DND-41 (cell line): ENCODE measurements at regions not wholly inside any gene's neighbourhood (a gene's known extent, or its start where the extent isn't known, plus 50 kb on each side); places are given as distances from the start of the nearest gene placed in this dataset.

Experiments used
- EZH2 ChIP-seq: IDR thresholded peaks from 3 replicates; pipeline ENCODE4 v1.6.1; 2012; ENCODE audit warnings: borderline replicate concordance, low read depth, mild to moderate bottlenecking, moderate library complexity, low read length, inconsistent platforms; ENCODE audit not compliant: severe bottlenecking
- TF ChIP-seq, protein P1 (sequence below): IDR thresholded peaks from 2 replicates; pipeline ENCODE4 v1.5.1; 2012; ENCODE audit warnings: borderline replicate concordance, low read length, moderate library complexity, mild to moderate bottlenecking; ENCODE audit not compliant: poor library complexity, severe bottlenecking; ENCODE audit errors: extremely low read depth

- no peak for TF ChIP-seq EZH2
- TF ChIP-seq, protein P1, sequence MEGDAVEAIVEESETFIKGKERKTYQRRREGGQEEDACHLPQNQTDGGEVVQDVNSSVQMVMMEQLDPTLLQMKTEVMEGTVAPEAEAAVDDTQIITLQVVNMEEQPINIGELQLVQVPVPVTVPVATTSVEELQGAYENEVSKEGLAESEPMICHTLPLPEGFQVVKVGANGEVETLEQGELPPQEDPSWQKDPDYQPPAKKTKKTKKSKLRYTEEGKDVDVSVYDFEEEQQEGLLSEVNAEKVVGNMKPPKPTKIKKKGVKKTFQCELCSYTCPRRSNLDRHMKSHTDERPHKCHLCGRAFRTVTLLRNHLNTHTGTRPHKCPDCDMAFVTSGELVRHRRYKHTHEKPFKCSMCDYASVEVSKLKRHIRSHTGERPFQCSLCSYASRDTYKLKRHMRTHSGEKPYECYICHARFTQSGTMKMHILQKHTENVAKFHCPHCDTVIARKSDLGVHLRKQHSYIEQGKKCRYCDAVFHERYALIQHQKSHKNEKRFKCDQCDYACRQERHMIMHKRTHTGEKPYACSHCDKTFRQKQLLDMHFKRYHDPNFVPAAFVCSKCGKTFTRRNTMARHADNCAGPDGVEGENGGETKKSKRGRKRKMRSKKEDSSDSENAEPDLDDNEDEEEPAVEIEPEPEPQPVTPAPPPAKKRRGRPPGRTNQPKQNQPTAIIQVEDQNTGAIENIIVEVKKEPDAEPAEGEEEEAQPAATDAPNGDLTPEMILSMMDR = no peak
Observed at GRCh38 chr7:155979994-155980393, 167.7 kb upstream of the SHH start.
